Activated CD4-positive, alpha-beta memory T cell treated with anti-CD3 and anti-CD28 coated beads, Interleukin-2, amount 10 ng/mL, durations not matched to agents 7 days and 5 days (primary cell): ENCODE measurements at regions not wholly inside any gene's neighbourhood (a gene's known extent, or its start where the extent isn't known, plus 50 kb on each side); places are given as distances from the start of the nearest gene placed in this dataset.

Experiments used
- CTCF ChIA-PET: fragments of 350-600 bp; sonication (Branson Sonifier 250); formaldehyde crosslinking; loops from one replicate; lab custom pipeline; 2021; ENCODE audit warnings: antibody characterized with exemption, inconsistent platforms; lab: Charles Lee
- POLR2A ChIA-PET: fragments of 350-600 bp; sonication (Branson Sonifier 250); formaldehyde crosslinking; loops from one replicate; lab custom pipeline; 2021; ENCODE audit warnings: antibody characterized with exemption; lab: Charles Lee
- DNase-seq: peaks from one replicate; pipeline ENCODE4 v3.0.0-alpha.2; 2020
- H3K27ac Mint-ChIP-seq: one replicate; pipeline ENCODE4 v1.8.0; 2021; ENCODE audit warnings: mild to moderate bottlenecking, mixed read lengths
- H3K27me3 Mint-ChIP-seq: one replicate; pipeline ENCODE4 v1.8.0; 2021; ENCODE audit warnings: mixed read lengths
- H3K36me3 Mint-ChIP-seq: one replicate; pipeline ENCODE4 v1.8.0; 2021; ENCODE audit warnings: low read depth, mixed read lengths
- H3K4me1 Mint-ChIP-seq: one replicate; pipeline ENCODE4 v1.8.0; 2021; ENCODE audit warnings: mixed read lengths
- H3K4me3 Mint-ChIP-seq: one replicate; pipeline ENCODE4 v1.8.0; 2021; ENCODE audit warnings: mild to moderate bottlenecking, mixed read lengths
- H3K9me3 Mint-ChIP-seq: one replicate; pipeline ENCODE4 v1.8.0; 2021; ENCODE audit warnings: mixed read lengths

- DNase-seq = no peak
- no peaks in the 10 kb centered on the region for H3K27me3 Mint-ChIP-seq
- no peak overlapping the region for H3K4me3 Mint-ChIP-seq
- H3K9me3 Mint-ChIP-seq = no peaks in the 10 kb centered on the region
- CTCF ChIA-PET = no interaction called here
- no peaks in the 10 kb centered on the region for H3K36me3 Mint-ChIP-seq
- no peak overlapping the region for H3K27ac Mint-ChIP-seq
- no peaks in the 10 kb centered on the region for H3K4me1 Mint-ChIP-seq
- POLR2A ChIA-PET = no interaction called here
Observed at GRCh38 chr10:111458256-111458655, 381.4 kb downstream of the ADRA2A start.

- Mint-ChIP-seq H3K27ac (no peak overlapping the region), H3K36me3 (no peaks in the 10 kb centered on the region), H3K9me3 (no peaks in the 10 kb centered on the region), H3K4me3 (no peak overlapping the region), H3K4me1 (no peaks in the 10 kb centered on the region), H3K27me3 (no peaks in the 10 kb centered on the region)
- ChIA-PET POLR2A (no interaction called here), CTCF (no interaction called here)
- no peak for DNase-seq
Observed at GRCh38 chr10:111459967-111460366, 383.1 kb downstream of the ADRA2A start.

GRCh38 chr10:111472445-111472844, 395.6 kb downstream of the ADRA2A start:
- Mint-ChIP-seq H3K4me1 (no peaks in the 10 kb centered on the region), H3K27me3 (no peaks in the 10 kb centered on the region), H3K36me3 (no peaks in the 10 kb centered on the region), H3K27ac (no peak overlapping the region), H3K9me3 (no peaks in the 10 kb centered on the region), H3K4me3 (no peak overlapping the region)
- ChIA-PET CTCF (no interaction called here), POLR2A (no interaction called here)
- no peak for DNase-seq

- POLR2A ChIA-PET = no interaction called here
- no peak for DNase-seq
- CTCF ChIA-PET = no interaction called here
- H3K27ac Mint-ChIP-seq = no peak overlapping the region
- no peaks in the 10 kb centered on the region for H3K27me3 Mint-ChIP-seq
- no peak overlapping the region for H3K4me3 Mint-ChIP-seq
- H3K36me3 Mint-ChIP-seq = no peaks in the 10 kb centered on the region
- no peaks in the 10 kb centered on the region for H3K9me3 Mint-ChIP-seq
- no peaks in the 10 kb centered on the region for H3K4me1 Mint-ChIP-seq
Observed at GRCh38 chr10:111473361-111473760, 396.5 kb downstream of the ADRA2A start.

GRCh38 chr10:111474786-111475185, 398.0 kb downstream of the ADRA2A start:
- ChIA-PET POLR2A (no interaction called here), CTCF (no interaction called here)
- H3K4me1 Mint-ChIP-seq = no peaks in the 10 kb centered on the region
- no peak overlapping the region for H3K27ac Mint-ChIP-seq
- no peak overlapping the region for H3K4me3 Mint-ChIP-seq
- H3K27me3 Mint-ChIP-seq = no peaks in the 10 kb centered on the region
- H3K9me3 Mint-ChIP-seq = no peaks in the 10 kb centered on the region
- H3K36me3 Mint-ChIP-seq = no peaks in the 10 kb centered on the region
- DNase-seq = no peak

GRCh38 chr10:111475720-111476119, 398.9 kb downstream of the ADRA2A start:
- H3K9me3 Mint-ChIP-seq = no peaks in the 10 kb centered on the region
- H3K4me1 Mint-ChIP-seq = no peaks in the 10 kb centered on the region
- CTCF ChIA-PET = no interaction called here
- no peak overlapping the region for H3K27ac Mint-ChIP-seq
- H3K27me3 Mint-ChIP-seq = no peaks in the 10 kb centered on the region
- DNase-seq = no peak
- H3K4me3 Mint-ChIP-seq = no peak overlapping the region
- H3K36me3 Mint-ChIP-seq = no peaks in the 10 kb centered on the region
- POLR2A ChIA-PET = no interaction called here

GRCh38 chr10:111478651-111479050, 401.8 kb downstream of the ADRA2A start:
- Mint-ChIP-seq H3K4me1 (no peaks in the 10 kb centered on the region), H3K36me3 (no peaks in the 10 kb centered on the region), H3K9me3 (no peaks in the 10 kb centered on the region), H3K4me3 (no peak overlapping the region), H3K27ac (no peak overlapping the region), H3K27me3 (no peaks in the 10 kb centered on the region)
- no peak for DNase-seq
- ChIA-PET POLR2A (no interaction called here), CTCF (no interaction called here)

- CTCF ChIA-PET = interaction anchor here (0.6 kb wide), 1 partner anchor 964 kb away, joined by 3 read pairs; no protein-coding TSS in a partner anchor
- H3K9me3 Mint-ChIP-seq = no peaks in the 10 kb centered on the region
- no peaks in the 10 kb centered on the region for H3K36me3 Mint-ChIP-seq
- no peak overlapping the region for H3K4me3 Mint-ChIP-seq
- POLR2A ChIA-PET = no interaction called here
- H3K27me3 Mint-ChIP-seq = no peaks in the 10 kb centered on the region
- DNase-seq = no peak
- H3K4me1 Mint-ChIP-seq = no peaks in the 10 kb centered on the region
- no peak overlapping the region for H3K27ac Mint-ChIP-seq
Observed at GRCh38 chr10:111479966-111480365, 403.1 kb downstream of the ADRA2A start.

GRCh38 chr10:111481261-111481826, 404.5 kb downstream of the ADRA2A start:
- Mint-ChIP-seq H3K4me3 (no peak overlapping the region), H3K9me3 (no peaks in the 10 kb centered on the region), H3K27ac (no peak overlapping the region), H3K27me3 (no peaks in the 10 kb centered on the region), H3K4me1 (no peaks in the 10 kb centered on the region), H3K36me3 (no peaks in the 10 kb centered on the region)
- ChIA-PET CTCF (no interaction called here), POLR2A (no interaction called here)
- no peak for DNase-seq

GRCh38 chr10:111481866-111482265, 405.0 kb downstream of the ADRA2A start:
- no peaks in the 10 kb centered on the region for H3K9me3 Mint-ChIP-seq

GRCh38 chr10:111482621-111483216, 405.9 kb downstream of the ADRA2A start:
- no peaks in the 10 kb centered on the region for H3K4me1 Mint-ChIP-seq
- CTCF ChIA-PET = no interaction called here

More at GRCh38 chr10:111481866-111482265, 405.0 kb downstream of the ADRA2A start:
- no peak for DNase-seq
- no peak overlapping the region for H3K4me3 Mint-ChIP-seq
- ChIA-PET POLR2A (no interaction called here), CTCF (no interaction called here)
- no peaks in the 10 kb centered on the region for H3K4me1 Mint-ChIP-seq
- H3K36me3 Mint-ChIP-seq = no peaks in the 10 kb centered on the region
- H3K27me3 Mint-ChIP-seq = no peaks in the 10 kb centered on the region
- H3K27ac Mint-ChIP-seq = no peak overlapping the region

GRCh38 chr10:111485767-111486166, 408.9 kb downstream of the ADRA2A start:
- Mint-ChIP-seq H3K4me3 (no peak overlapping the region), H3K27ac (no peak overlapping the region), H3K9me3 (peaks cover 16% of the 10 kb centered on the region), H3K36me3 (no peaks in the 10 kb centered on the region), H3K4me1 (no peaks in the 10 kb centered on the region), H3K27me3 (no peaks in the 10 kb centered on the region)
- DNase-seq = no peak
- POLR2A ChIA-PET = no interaction called here
- CTCF ChIA-PET = no interaction called here

More at GRCh38 chr10:111482621-111483216, 405.9 kb downstream of the ADRA2A start:
- Mint-ChIP-seq H3K27ac (no peak overlapping the region), H3K4me3 (no peak overlapping the region), H3K27me3 (no peaks in the 10 kb centered on the region), H3K9me3 (peaks cover 4% of the 10 kb centered on the region), H3K36me3 (no peaks in the 10 kb centered on the region)
- DNase-seq = no peak
- POLR2A ChIA-PET = no interaction called here

- Mint-ChIP-seq H3K27me3 (no peaks in the 10 kb centered on the region), H3K27ac (no peak overlapping the region), H3K4me3 (no peak overlapping the region), H3K36me3 (no peaks in the 10 kb centered on the region), H3K9me3 (peaks cover 16% of the 10 kb centered on the region), H3K4me1 (no peaks in the 10 kb centered on the region)
- POLR2A ChIA-PET = no interaction called here
- no peak for DNase-seq
- CTCF ChIA-PET = no interaction called here
Observed at GRCh38 chr10:111486346-111486745, 409.5 kb downstream of the ADRA2A start.

- no peaks in the 10 kb centered on the region for H3K36me3 Mint-ChIP-seq
- CTCF ChIA-PET = no interaction called here
- no peaks in the 10 kb centered on the region for H3K4me1 Mint-ChIP-seq
- no peak overlapping the region for H3K4me3 Mint-ChIP-seq
- H3K27me3 Mint-ChIP-seq = no peaks in the 10 kb centered on the region
- POLR2A ChIA-PET = no interaction called here
- H3K9me3 Mint-ChIP-seq = peaks cover 16% of the 10 kb centered on the region
- no peak for DNase-seq
- H3K27ac Mint-ChIP-seq = no peak overlapping the region
Observed at GRCh38 chr10:111488668-111489067, 411.8 kb downstream of the ADRA2A start.
